ENCODE measurements at regions not wholly inside any gene's neighbourhood (a gene's known extent, or its start where the extent isn't known, plus 50 kb on each side); places are given as distances from the start of the nearest gene placed in this dataset.

DNA sequence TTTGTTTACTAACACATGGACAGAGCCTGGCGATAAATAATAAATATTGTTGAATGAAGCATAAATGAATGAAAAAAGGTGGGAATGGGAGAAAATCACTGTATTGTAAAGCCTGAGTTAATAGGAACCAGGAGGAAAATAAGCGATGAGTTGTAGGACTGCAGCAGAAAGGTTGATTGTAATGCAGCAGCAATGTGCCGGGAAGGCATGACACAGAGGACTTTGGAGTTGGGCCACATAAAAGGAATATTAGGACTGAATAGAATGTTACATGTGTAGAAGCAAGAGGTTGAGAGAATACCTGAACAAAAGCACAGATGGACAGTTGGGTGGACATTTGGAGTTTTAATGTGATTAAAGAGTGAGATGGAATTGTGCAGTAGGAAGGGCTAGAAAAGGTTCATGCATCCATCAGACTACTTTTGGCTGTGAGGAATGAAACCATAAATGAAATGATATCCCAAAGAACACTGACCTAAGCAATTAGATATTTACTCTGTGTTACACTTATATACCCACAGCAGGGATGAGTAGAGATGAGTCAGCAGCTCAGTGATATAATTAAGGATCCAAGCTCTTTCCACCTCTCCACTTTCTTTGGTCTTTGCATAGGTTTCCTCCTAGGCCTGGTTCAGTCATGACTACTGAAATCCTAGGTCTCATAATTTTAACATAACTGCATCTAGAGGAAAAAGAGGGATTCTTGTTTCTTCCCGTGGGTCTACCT is 55.4 kb downstream of the CCER1 start:
- no peak for DNase-seq (ENCODE audit: low spot score)

DNA sequence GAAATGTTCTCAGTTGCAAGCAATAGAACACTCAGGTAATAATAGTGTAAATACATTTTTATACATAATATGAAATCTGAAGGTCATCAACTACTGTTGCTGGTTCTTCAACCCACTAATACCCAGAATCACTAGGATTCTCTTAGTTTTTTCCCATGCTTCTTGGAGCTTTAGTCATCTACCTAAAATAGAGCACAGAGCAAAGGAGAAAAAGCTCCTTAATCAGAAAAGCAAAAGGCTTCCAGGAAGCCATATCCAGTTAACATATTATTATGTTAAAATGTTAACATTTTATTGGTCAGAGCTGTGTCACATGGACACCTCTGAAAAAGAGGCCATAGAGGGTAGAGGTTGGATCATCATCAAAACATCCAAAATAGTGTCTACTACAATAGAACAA is 57.0 kb downstream of the CCER1 start:
- no peak for DNase-seq (ENCODE audit: low spot score)

DNA sequence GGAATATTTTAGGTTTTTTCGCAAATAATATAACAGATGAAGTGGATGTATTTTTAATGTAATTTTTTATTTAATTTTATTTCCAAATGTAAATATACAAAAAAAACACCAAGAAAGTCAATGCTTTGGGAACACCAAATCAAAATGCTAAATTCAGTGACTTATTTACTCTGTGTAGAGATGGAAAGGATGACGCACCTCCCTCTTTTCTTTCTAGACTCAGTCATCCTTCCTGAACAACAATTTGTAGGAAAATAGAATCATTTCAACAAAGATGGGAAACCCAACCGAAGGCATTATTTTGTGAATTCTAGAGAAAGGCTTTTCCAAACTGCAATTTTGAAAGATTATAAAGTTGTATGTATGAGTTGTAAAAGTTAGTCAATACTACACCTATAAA is 57.7 kb downstream of the CCER1 start:
- no peak for DNase-seq (ENCODE audit: low spot score)

DNA sequence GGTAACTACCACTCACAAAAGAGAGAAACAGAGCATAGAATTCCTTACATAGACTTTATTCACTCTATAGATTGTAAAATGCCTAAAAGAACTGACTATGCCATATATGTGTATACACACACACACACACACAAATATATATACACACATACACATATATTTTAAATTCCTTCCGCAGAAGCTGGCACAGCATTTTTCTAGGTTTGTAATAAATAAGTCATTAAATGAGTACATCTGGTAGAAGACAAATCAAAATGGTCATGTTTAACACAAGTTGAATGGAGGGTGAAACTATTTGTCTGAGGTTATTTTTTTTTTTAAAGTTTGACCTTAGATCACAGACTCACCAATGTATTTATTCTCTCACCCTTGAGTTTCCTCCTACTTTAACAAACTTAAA is 58.2 kb downstream of the CCER1 start:
- no peak for DNase-seq (ENCODE audit: low spot score)

DNA sequence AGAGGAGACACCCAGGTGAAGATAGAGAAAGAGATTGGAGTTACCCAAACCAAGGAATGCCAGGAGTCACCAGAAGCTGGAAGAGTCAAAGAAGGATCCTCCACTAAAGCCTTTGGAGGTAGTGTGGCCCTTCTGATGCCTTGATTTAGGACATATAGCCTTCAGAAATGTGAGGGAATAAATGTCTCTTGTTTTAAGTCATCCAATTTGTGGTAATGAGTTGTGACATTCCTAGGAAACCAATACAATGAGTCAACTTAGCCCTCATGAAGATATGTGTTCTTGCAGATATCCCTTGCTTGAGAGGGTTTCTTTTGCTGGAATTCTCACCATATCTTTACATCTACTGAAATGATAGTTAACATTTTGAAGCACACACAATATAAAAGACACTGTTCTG is 58.8 kb downstream of the CCER1 start:
- DNase-seq (ENCODE audit: low spot score): no peak

DNA sequence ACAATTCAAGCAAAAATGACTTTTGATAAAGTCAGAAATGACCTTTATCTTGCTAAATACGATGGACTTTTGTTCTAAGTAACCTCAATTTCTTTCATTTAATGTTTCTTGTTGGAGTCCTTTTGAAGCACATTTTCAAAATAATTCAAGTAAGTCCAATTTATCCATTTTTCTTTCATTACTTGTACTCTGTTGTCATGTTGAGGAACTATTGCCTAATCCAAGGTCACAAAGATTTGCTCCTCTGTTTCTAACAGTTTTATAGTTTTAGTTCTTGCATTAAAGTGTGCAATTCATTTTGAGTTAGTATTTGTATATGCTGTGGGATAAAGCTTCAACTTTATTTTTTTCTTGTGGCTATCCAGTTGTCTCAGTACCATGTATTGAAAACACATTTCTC is 66.7 kb downstream of the CCER1 start:
- DNase-seq (ENCODE audit: low spot score): no peak

DNA sequence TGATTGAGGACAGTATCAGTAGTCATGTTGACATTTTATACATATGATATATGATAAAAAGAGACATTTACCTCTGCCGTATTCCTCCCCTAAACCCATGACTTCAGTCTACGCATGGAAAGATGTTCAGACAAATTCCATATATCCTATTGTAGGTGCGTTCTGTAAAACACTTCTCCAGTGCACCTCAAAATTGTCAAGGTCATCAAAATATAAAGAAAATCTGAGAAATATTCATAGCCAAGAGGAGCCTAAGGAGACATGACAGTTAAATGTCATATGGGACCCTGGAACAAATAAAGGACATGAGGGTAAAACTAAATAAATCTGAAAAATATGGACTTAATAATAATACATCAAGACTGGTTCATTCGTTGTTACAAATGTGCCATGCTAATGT is 71.5 kb downstream of the CCER1 start:
- DNase-seq (ENCODE audit: low spot score): no peak

DNA sequence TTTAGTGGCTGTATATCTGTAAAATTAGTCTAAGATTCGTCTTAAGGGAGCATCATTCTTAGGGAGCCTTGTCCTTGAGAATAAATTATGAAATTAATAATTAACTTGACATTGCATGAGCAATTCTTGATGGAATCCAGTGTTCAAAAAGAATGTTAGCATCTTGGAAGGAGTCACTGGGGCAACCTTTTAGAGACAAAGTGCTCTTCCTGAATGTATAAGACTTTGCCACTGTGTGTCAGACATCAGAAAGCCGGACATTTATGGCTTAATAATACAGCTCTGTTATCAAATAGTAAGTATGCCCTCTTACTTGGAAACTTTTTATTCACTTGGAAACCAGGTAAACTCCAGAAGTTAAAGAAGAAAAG is 83.3 kb downstream of the CCER1 start:
- DNase-seq (ENCODE audit: low spot score): no peak

DNA sequence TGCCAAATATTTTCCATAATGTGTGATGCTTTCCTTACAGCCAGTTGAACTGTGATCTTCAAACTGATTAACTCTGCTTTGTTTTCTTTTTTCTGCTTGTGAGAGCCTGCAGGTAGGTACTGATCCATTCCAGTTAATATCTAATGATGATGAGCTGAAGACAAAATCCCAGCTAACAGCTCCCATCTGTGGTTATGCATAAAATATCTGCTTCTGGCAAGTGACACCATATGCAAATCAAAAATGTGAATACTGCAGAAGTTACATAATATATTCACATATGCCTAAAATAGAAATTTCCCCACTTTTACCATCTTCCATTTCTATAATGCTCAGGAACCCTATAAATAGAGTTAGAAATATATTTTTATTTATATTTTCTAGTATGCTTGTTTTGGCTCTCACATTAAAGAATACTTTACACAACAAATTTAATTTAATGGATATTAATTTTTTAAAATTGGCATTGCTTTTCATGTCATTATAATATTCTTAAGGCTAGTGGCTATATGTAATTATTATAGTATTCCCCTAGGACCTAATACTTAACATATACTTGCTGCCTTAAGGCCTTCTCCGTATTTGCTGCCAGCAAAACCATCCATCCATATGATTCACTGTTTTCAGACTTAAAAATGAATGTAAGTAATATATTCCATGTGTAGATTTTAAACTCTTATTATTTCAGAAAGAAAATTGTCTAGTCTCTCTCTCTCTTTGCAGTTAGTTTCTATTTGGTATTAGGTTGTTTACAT is 83.8 kb downstream of the CCER1 start:
- DNase-seq (ENCODE audit: low spot score): no peak

DNA sequence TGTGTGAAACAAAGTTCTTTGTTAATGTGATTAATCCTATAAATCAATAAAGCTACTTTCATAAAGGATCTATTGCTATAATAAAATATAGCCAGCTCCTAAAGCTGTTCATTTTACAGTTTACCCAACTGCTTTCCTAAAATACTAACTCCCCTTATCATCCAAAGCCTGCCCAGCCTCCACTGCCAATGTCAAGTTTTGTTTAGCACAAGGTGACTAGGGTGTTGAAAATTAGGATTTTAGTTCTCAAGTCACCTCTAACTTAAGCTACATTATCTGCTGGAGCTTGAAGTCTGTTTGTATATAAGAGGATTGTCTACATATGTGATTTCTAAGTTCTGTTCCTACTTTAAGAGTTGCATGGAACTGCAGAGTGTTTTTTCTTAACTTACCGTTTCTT is 86.3 kb downstream of the CCER1 start:
- DNase-seq (ENCODE audit: low spot score): no peak

DNA sequence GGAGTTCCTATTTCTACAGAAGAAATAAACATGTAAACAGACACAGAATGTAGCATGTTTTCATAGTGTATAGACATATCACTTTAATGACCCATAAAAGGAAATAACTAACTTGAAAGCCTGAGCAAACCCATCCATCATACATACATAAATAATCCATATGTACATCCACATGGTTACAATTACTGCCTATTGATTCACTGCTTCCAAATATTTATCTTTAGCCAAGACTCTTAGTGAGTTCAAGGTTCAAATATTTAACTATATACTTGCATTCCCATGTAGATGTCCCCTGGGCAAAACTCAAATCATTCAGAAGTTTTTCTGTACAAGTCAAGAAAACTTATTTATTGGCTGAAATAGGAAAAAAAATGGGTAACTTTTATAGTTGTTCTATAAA is 95.4 kb downstream of the CCER1 start:
- no peak for DNase-seq (ENCODE audit: low spot score)

DNA sequence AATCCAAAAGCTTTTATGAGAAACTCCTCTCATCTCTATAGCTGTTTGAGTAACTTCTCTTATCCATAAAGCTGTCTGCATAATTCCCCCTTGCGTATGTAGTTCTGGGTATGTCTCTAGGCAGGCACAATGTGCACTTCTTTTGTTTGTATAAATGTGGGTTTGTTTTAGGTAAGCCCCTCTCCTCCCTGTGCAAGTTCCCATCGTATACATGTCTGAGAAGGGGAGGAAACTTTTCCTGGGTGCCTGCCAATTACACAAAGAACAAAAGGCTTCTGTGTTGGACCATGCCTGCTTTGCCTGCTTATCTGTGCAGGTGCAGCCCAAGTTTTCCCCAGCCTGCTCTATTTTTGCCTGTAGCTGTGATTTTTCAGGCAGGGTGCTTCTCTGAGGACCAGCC is 96.7 kb downstream of the CCER1 start:
- no peak for DNase-seq (ENCODE audit: low spot score)

DNA sequence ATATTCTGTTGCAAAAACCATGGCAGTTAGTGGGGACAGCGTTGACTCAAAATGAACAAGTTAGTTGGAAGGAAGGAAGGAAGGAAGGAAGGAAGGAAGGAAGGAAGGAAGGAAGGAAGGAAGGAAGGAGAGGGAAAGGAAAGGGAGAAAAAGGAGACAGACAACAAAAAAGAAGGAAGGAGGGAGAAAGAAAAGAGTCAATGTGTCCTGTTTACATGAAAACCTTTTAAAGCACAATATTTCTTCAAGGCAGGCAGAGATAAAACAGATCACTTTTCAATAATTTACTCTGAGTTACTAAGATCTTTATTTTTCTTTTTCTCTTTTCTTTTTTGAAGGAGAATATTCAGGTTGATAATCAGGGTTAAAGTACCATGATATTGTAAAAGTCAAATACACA is 99.4 kb downstream of the CCER1 start:
- no peak for DNase-seq (ENCODE audit: low spot score)

DNA sequence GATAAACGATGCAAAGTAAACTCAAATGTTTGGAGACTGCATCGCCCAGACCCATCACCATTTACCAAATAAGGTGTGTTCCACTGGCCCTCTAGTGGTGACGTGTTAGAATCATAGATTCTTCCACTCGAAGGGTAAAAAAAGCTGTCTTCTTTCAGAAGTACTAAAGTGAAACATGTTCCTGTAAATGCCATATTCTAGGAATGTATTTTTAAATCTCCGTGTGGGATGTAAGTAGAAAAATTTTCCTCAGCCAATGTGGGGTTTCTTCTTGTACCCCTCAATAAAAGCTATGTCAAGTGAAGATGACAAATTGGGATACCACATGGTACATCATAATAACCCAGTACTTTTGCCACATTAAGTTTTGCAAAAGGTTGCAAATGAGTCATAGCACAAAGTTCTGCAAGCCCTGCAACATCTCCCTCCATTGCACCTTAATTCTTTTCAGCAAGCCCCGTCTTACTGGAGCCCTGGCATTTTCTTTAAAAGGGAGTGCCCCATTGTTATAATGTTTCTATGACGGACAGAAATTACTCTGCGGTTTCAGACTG is 100.8 kb downstream of the CCER1 start:
- DNase-seq (ENCODE audit: low spot score): peak; percentile 34

DNA sequence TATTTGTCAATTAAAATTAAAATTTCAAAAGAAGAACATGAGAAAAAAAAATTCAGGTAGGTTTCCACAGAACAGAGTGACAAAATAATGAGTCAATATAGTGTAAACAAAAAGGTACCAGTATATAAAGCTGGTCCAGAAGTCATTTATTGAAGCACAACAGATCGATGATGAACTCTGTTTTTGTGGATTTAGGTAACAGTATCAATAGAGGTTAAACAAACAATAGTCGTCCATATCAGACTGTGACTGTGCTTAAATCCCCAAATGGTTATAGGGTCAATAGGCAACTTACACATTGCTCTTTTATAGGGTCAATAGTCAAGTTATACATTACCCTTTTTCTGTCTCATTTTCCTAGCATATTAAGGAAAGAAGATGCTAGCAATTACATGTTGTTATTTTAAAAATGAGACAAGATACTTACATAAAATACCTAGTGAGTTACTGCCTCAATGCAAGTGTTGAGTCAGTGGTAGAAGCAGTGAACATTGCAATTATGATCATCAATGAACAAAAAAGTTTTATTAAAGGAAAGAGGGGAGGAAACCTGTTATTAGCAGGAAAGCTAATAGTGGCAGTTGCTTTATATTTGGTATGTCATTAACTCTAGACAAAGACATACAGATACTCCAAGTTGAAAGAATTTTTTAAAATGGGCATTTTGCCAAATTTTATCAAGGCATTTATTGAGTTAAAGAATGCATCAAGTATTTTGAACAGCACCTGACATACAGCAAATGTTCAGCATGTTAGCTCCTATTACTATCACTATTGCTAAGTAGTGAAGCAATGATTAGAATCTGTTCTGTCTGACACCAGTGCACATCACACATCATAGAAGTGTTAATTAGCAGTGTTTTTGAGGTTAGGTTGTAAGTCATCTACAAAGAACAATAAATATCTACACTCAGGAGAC is 102.9 kb downstream of the CCER1 start:
- DNase-seq (ENCODE audit: low spot score): no peak

DNA sequence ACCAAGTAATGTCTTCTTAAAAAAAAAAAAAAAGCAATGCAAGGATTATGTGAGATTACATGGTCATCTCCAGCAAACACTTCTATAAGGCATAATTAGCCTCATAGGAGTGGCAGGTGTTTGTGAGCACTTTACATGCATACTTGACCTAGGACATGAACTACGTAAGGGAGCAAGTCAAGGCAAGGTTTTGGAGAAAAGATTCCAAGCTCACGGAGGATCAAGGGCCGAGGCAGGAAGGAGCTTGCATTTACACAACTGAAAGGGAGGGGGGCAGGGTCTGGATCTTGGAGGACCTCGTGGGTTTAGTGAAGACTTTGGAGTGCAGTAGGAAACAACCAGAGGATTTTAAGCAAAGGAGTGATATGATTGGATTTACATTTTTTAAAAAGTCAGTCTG is 112.5 kb downstream of the CCER1 start:
- no peak for DNase-seq (ENCODE audit: low spot score)

DNA sequence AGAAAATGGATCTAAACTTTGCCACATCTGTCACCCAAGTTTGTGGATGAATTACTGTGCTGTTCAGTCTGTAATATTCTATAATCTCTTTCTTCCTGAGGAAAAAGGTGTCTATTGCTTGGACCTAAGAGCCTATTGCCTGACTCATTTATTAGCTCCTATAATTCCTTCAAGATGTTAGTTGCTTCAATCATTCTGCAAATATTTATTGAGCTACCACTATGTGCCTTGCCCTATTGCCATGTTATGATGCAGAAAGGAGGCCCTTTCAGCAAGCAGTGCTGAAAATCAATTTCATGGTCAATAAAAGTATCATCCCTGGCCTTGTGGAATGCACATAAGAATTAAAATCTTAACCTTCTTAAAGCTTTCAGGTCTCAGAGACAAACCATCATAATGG is 113.6 kb downstream of the CCER1 start:
- DNase-seq (ENCODE audit: low spot score): no peak

DNA sequence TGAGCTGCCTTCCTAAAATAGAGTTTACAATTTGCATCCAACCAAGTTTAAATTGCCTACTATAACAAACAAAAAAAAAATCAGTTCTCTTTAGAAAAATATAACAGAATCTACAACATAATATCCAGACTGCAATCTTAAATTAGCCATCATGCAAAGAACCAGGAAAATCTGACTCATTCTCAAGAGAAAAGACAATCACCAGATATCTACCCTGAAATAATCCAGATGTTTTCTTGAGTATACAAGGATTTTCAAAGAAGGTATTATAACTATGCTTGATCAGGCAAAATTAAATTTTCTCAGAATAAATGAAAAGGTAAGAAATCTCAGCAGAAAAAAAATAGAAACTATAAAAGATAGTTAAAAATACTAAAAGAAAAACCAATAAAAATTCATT is 115.6 kb downstream of the CCER1 start:
- no peak for DNase-seq (ENCODE audit: low spot score)

DNA sequence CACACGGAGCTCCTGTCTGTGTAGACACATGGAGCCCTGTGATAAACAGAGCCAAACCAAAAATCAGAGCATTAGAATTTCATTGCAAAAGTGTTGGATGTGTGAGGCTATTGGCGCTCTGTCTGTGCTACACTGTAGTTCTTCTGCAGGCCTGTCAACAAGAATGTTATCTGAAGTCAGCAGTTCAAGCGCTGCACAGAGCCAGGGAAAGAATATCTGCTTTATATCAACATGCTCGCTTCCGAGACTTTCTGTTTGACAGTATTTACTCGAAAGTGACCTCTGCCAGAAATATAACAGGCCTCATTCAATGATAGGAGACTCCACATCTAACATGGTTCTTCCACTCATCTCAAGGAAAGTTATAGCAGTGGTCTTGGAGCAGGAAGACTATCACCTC is 118.3 kb downstream of the CCER1 start:
- DNase-seq (ENCODE audit: low spot score): no peak

DNA sequence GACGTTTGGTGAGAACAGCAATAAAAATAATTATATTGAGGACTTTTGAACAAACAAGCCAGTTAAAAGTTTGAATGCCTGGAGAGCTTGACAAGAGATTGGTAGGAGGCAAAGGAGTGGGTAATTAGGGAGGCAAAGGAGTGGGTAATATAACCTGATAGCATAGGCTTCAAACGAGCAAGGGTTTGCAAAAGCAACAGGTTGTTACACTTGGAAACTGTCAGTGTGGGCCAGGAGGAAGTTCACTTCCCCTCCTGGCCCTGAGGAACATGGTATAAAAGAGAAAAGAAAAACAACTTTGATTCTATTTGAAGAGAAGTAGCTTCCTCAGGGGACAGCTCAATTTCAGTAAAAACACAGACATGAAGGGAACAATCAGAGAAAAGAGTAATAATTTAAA is 121.7 kb downstream of the CCER1 start:
- DNase-seq (ENCODE audit: low spot score): no peak

DNA sequence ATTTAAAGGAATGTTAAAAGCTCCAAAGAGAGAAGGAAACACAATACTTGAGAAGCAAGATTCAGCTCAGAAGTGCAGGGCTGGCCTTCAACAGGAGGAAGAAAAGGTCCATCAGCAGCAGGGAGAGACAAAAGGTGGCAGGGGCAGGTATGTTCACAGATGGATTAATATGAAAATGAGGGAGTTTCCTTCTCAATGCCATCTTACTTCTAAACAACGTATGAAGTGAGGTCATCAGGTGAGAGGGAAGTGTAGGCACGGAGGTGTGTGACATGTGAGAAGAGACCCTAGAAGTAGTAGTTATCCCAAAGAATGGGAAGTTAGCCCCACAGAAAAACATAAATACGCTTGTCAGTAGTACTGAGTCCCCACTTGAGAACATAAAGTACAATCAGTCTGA is 122.5 kb downstream of the CCER1 start:
- DNase-seq (ENCODE audit: low spot score): no peak

DNA sequence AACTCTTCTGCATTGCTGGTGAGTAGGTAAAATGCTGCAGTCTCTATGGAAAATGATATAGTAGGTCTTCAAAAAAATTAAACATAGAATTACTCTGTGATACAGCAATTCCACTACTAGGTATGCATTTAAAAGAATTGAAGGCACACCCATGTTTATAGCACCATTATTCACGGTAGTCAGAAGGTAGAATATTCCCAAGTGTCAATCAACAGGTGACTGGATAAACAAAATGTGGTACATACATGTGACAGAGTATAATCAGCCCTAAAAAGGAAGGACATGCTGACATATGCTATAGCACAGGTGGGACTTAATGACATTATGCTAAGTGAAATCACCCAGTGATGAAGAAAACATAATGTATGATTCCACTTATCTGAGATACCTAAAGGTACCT is 123.3 kb downstream of the CCER1 start:
- DNase-seq (ENCODE audit: low spot score): no peak

DNA sequence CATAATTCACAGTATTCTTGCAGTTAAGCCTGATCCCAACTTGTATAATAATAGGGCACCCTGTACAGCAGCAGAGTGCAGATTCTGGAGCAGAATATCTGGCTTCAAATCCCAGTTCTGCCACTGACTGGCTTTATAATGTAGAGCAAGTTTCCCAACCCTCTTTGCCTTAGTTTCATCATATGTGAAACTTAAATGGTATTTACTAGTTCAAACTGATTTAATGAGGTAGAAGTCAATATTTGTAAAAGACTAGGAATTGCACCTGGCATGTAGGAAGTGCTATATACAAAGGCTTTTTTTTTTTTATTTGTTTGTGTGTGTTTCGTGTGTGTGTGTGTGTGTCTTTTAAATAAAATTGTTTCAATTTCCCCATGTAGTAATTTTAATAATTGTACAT is 125.9 kb downstream of the CCER1 start:
- no peak for DNase-seq (ENCODE audit: low spot score)
